ENCODE measurements at regions not wholly inside any gene's neighbourhood (a gene's known extent, or its start where the extent isn't known, plus 50 kb on each side); places are given as distances from the start of the nearest gene placed in this dataset.

GRCh38 chr2:238745997-238746396 is 101.9 kb upstream of the TWIST2 start:
- Mint-ChIP-seq H3K36me3 (no peaks in the 10 kb centered on the region), H3K4me1 (peaks cover 3% of the 10 kb centered on the region), H3K9me3 (peaks cover 12 to 46% (median 22%) of the 10 kb centered on the region in 7 donors), H3K27ac (no peak overlapping the region), H3K4me3 (no peak overlapping the region), H3K27me3 (ENCODE audit: low read depth in 3 of 3) (peaks cover 3 to 8% (median 8%) of the 10 kb centered on the region in 3 donors)
- Histone ChIP-seq H3K9ac (ENCODE audit: insufficient read depth, low read length, poor library complexity, severe bottlenecking) (no peak overlapping the region), H3K79me2 (ENCODE audit: insufficient read depth, low read length) (no peaks in the 10 kb centered on the region), H3K9me3 (replicated peaks in 1 of 2; ENCODE audit: control insufficient read depth in 1 of 2, insufficient read depth in 1 of 2, low read length in 2 of 2) (peaks cover 10 to 15% of the 10 kb centered on the region in 2 donors), H3K4me1 (ENCODE audit: control insufficient read depth in 1 of 2, insufficient read depth in 2 of 2, low read length in 2 of 2) (no peaks in the 10 kb centered on the region), H3K4me2 (replicated peaks; ENCODE audit: extremely low read depth, low read length, poor library complexity, severe bottlenecking) (no peak overlapping the region), H3K27me3 (ENCODE audit: control insufficient read depth in 2 of 2, insufficient read depth in 2 of 2, low read length in 2 of 2) (no peaks in the 10 kb centered on the region), H3K4me3 (replicated peaks in 1 of 3; ENCODE audit: low read depth in 2 of 3, low read length in 3 of 3) (no peak overlapping the region), H4K20me1 (ENCODE audit: insufficient read depth, low read length) (no peaks in the 10 kb centered on the region), H3K36me3 (replicated peaks in 1 of 2; ENCODE audit: control insufficient read depth in 1 of 2, insufficient read depth in 2 of 2, low read length in 2 of 2) (no peaks in the 10 kb centered on the region), H3K27ac (ENCODE audit: low read depth in 1 of 2, low read length in 2 of 2) (no peak overlapping the region), H2AFZ (ENCODE audit: insufficient read depth, low read depth, low read length, poor library complexity, severe bottlenecking) (no peak overlapping the region)
- DNase-seq, result no peak
- intact Hi-C loops (cut with micrococcal nuclease), result no loop called here
- WGBS (ENCODE audit: insufficient coverage), result 87% methylated on average over 4 of the region's 5 CpGs
- TF ChIP-seq CTCF (IDR thresholded peaks at IDR 0.05), result no peak

- Histone ChIP-seq H3K79me2 (ENCODE audit: insufficient read depth, low read length) (no peaks in the 10 kb centered on the region), H3K36me3 (replicated peaks in 1 of 2; ENCODE audit: control insufficient read depth in 1 of 2, insufficient read depth in 2 of 2, low read length in 2 of 2) (no peaks in the 10 kb centered on the region), H3K9me3 (replicated peaks in 1 of 2; ENCODE audit: control insufficient read depth in 1 of 2, insufficient read depth in 1 of 2, low read length in 2 of 2) (peaks cover 10 to 15% of the 10 kb centered on the region in 2 donors), H4K20me1 (ENCODE audit: insufficient read depth, low read length) (no peaks in the 10 kb centered on the region), H3K4me1 (ENCODE audit: control insufficient read depth in 1 of 2, insufficient read depth in 2 of 2, low read length in 2 of 2) (no peaks in the 10 kb centered on the region), H3K9ac (ENCODE audit: insufficient read depth, low read length, poor library complexity, severe bottlenecking) (no peak overlapping the region), H3K4me2 (replicated peaks; ENCODE audit: extremely low read depth, low read length, poor library complexity, severe bottlenecking) (no peak overlapping the region), H2AFZ (ENCODE audit: insufficient read depth, low read depth, low read length, poor library complexity, severe bottlenecking) (no peak overlapping the region), H3K27ac (ENCODE audit: low read depth in 1 of 2, low read length in 2 of 2) (no peak overlapping the region), H3K27me3 (ENCODE audit: control insufficient read depth in 2 of 2, insufficient read depth in 2 of 2, low read length in 2 of 2) (no peaks in the 10 kb centered on the region), H3K4me3 (replicated peaks in 1 of 3; ENCODE audit: low read depth in 2 of 3, low read length in 3 of 3) (no peak overlapping the region)
- Mint-ChIP-seq H3K9me3 (peaks cover 12 to 43% (median 22%) of the 10 kb centered on the region in 7 donors), H3K36me3 (no peaks in the 10 kb centered on the region), H3K4me3 (no peak overlapping the region), H3K27ac (no peak overlapping the region), H3K27me3 (ENCODE audit: low read depth in 3 of 3) (peaks cover 3 to 8% (median 8%) of the 10 kb centered on the region in 3 donors), H3K4me1 (peaks cover 3% of the 10 kb centered on the region)
- 100% methylated on average over 8 of the region's 18 CpGs for WGBS (ENCODE audit: insufficient coverage)
- DNase-seq, result no peak
- no peak for TF ChIP-seq CTCF (IDR thresholded peaks at IDR 0.05)
- intact Hi-C loops (cut with micrococcal nuclease), result no loop called here
Observed at GRCh38 chr2:238747114-238747513, 100.8 kb upstream of the TWIST2 start.

Data from CD14-positive monocyte (primary cell).